H9 (cell line): ENCODE measurements at regions not wholly inside any gene's neighbourhood (a gene's known extent, or its start where the extent isn't known, plus 50 kb on each side); places are given as distances from the start of the nearest gene placed in this dataset.

Experiments
- DNase-seq: peaks from one replicate; pipeline ENCODE4 v3.0.0-alpha.2; 2017
- H2AFZ ChIP-seq: one replicate; pipeline ENCODE4 v1.6.1; 2013; ENCODE audit warnings: mild to moderate bottlenecking, low read length, control low read depth, moderate library complexity
- H2AK5ac ChIP-seq: 2 replicates; pipeline ENCODE4 v1.6.1; 2013; ENCODE audit warnings: low read length, control low read depth, mixed read lengths; ENCODE audit not compliant: insufficient read length
- H2BK120ac ChIP-seq: one replicate; pipeline ENCODE4 v1.6.1; 2013; ENCODE audit warnings: low read depth, mild to moderate bottlenecking, low read length, control low read depth, inconsistent platforms; ENCODE audit not compliant: poor library complexity, severe bottlenecking
- H2BK12ac ChIP-seq: 2 replicates; pipeline ENCODE4 v1.6.1; 2013; ENCODE audit warnings: low read length, control low read depth, mixed read lengths, low read depth; ENCODE audit not compliant: insufficient read length
- H2BK15ac ChIP-seq: 2 replicates; pipeline ENCODE4 v1.6.1; 2013; ENCODE audit warnings: low read depth, low read length, control low read depth
- H2BK20ac ChIP-seq: one replicate; pipeline ENCODE4 v1.6.1; 2013; ENCODE audit warnings: low read depth, mild to moderate bottlenecking, low read length, control low read depth, inconsistent platforms; ENCODE audit not compliant: poor library complexity, severe bottlenecking
- H2BK5ac ChIP-seq: 2 replicates; pipeline ENCODE4 v1.6.1; 2013; ENCODE audit warnings: low read length, control low read depth, mixed read lengths; ENCODE audit not compliant: insufficient read length
- H3K14ac ChIP-seq: 2 replicates; pipeline ENCODE4 v1.6.1; 2013; ENCODE audit warnings: low read length, control low read depth; ENCODE audit not compliant: insufficient read depth
- H3K18ac ChIP-seq: 2 replicates; pipeline ENCODE4 v1.6.1; 2013; ENCODE audit warnings: low read depth, mild to moderate bottlenecking, mixed read lengths, low read length, control low read depth; ENCODE audit not compliant: insufficient read length
- H3K23ac ChIP-seq: 2 replicates; pipeline ENCODE4 v1.6.1; 2013; ENCODE audit warnings: low read length, control low read depth, mixed read lengths, low read depth; ENCODE audit not compliant: insufficient read length
- H3K23me2 ChIP-seq: 2 replicates; pipeline ENCODE4 v1.6.1; 2013; ENCODE audit warnings: low read depth, mild to moderate bottlenecking, mixed read lengths, low read length, control low read depth; ENCODE audit not compliant: insufficient read length, poor library complexity, severe bottlenecking
- H3K27ac ChIP-seq: 2 replicates; pipeline ENCODE4 v1.5.1; 2013; ENCODE audit warnings: low read length, control low read depth, mixed read lengths, low read depth; ENCODE audit not compliant: insufficient read length
- H3K27me3 ChIP-seq: 2 replicates; pipeline ENCODE4 v1.6.1; 2013; ENCODE audit warnings: low read length, control low read depth, inconsistent platforms; ENCODE audit not compliant: insufficient read depth
- H3K4ac ChIP-seq: 2 replicates; pipeline ENCODE4 v1.6.1; 2013; ENCODE audit warnings: low read depth, mild to moderate bottlenecking, control low read depth, inconsistent platforms, low read length, moderate library complexity
- H3K4me1 ChIP-seq: 2 replicates; pipeline ENCODE4 v1.6.1; 2013; ENCODE audit warnings: low read length, control low read depth, inconsistent platforms; ENCODE audit not compliant: insufficient read depth
- H3K4me2 ChIP-seq: 2 replicates; pipeline ENCODE4 v1.6.1; 2013; ENCODE audit warnings: low read length, control low read depth, mixed read lengths; ENCODE audit not compliant: insufficient read length, insufficient read depth
- H3K56ac ChIP-seq: 2 replicates; pipeline ENCODE4 v1.6.1; 2013; ENCODE audit warnings: low read depth, mild to moderate bottlenecking, mixed read lengths, low read length, control low read depth; ENCODE audit not compliant: insufficient read length
- H3K79me1 ChIP-seq: 2 replicates; pipeline ENCODE4 v1.6.1; 2013; ENCODE audit warnings: low read depth, mild to moderate bottlenecking, moderate library complexity, low read length, control low read depth, inconsistent platforms; ENCODE audit not compliant: insufficient read depth, poor library complexity, severe bottlenecking
- H3K79me2 ChIP-seq: 2 replicates; pipeline ENCODE4 v1.6.1; 2013; ENCODE audit warnings: low read length, control low read depth, inconsistent platforms; ENCODE audit not compliant: insufficient read depth
- H3K9ac ChIP-seq: 2 replicates; pipeline ENCODE4 v1.6.1; 2013; ENCODE audit warnings: low read length, control low read depth, mixed read lengths; ENCODE audit not compliant: insufficient read length; ENCODE audit errors: extremely low read depth
- H3K9me3 ChIP-seq: one replicate; pipeline ENCODE4 v1.6.1; 2013; ENCODE audit warnings: low read depth, low read length, inconsistent platforms; ENCODE audit not compliant: control insufficient read depth
- H3T11ph ChIP-seq: one replicate; pipeline ENCODE4 v1.6.1; 2013; ENCODE audit warnings: mild to moderate bottlenecking, low read length, control low read depth, inconsistent platforms
- H4K20me1 ChIP-seq: one replicate; pipeline ENCODE4 v1.6.1; 2013; ENCODE audit not compliant: control insufficient read depth, insufficient read length, insufficient read depth
- H4K5ac ChIP-seq: 2 replicates; pipeline ENCODE4 v1.6.1; 2013; ENCODE audit warnings: low read depth, mild to moderate bottlenecking, mixed read lengths, low read length, control low read depth; ENCODE audit not compliant: insufficient read length
- H4K8ac ChIP-seq: replicated peaks from 2 replicates; pipeline ENCODE4 v1.6.1; 2013; ENCODE audit warnings: low read length, control low read depth, mixed read lengths, low read depth; ENCODE audit not compliant: insufficient read length
- H4K91ac ChIP-seq: 2 replicates; pipeline ENCODE4 v1.6.1; 2013; ENCODE audit warnings: low read depth, mild to moderate bottlenecking, moderate library complexity, mixed read lengths, low read length, control low read depth; ENCODE audit not compliant: insufficient read length
- H3K27ac Mint-ChIP-seq, 3 experiments: 2 replicates in 2 of 3; 3 replicates in 1 of 3; pipeline ENCODE4 v1.8.0; 2020 to 2021; ENCODE audit warnings: mixed read lengths in 3 of 3, mild to moderate bottlenecking in 1 of 3, moderate library complexity in 1 of 3
- H3K27me3 Mint-ChIP-seq: 2 replicates; pipeline ENCODE4 v1.8.0; 2021; ENCODE audit warnings: low read depth, mild to moderate bottlenecking, moderate library complexity, mixed read lengths
- H3K36me3 Mint-ChIP-seq, 3 experiments: 2 replicates in 2 of 3; 3 replicates in 1 of 3; pipeline ENCODE4 v1.8.0; 2020 to 2021; ENCODE audit warnings: low read depth in 3 of 3, mixed read lengths in 3 of 3; ENCODE audit not compliant: insufficient read depth in 1 of 3
- H3K4me1 Mint-ChIP-seq, 2 experiments: 2 replicates each; pipeline ENCODE4 v1.8.0; 2020; ENCODE audit warnings: mixed read lengths in 2 of 2
- H3K4me3 Mint-ChIP-seq, 2 experiments: 2 replicates in 1 of 2; 3 replicates in 1 of 2; pipeline ENCODE4 v1.8.0; 2020 to 2021; ENCODE audit warnings: mild to moderate bottlenecking in 2 of 2, mixed read lengths in 2 of 2, moderate library complexity in 1 of 2
- H3K9me3 Mint-ChIP-seq, 2 experiments: 2 replicates in 1 of 2; 3 replicates in 1 of 2; pipeline ENCODE4 v1.8.0; 2020; ENCODE audit warnings: mild to moderate bottlenecking in 2 of 2, mixed read lengths in 2 of 2, moderate library complexity in 1 of 2
- CTCF ChIP-seq: fragments of 200-600 bp; sonication (generic); conservative IDR thresholded peaks from 3 replicates; pipeline ENCODE4 v1.8.0; 2021; ENCODE audit warnings: antibody characterized with exemption, mild to moderate bottlenecking
- WGBS: extraction: QIAGEN DNeasy Blood & Tissue Kit; methylation state at CpG from one replicate; pipeline ENCODE4 v1.1.7; 2013; ENCODE audit warnings: missing lambda C conversion rate, low lambda C conversion rate, mixed read lengths; ENCODE audit not compliant: insufficient read length; ENCODE audit errors: extremely low coverage; 5-methylcytosine and 5-hydroxymethylcytosine counted together

- Histone ChIP-seq H3K18ac (no peak overlapping the region), H4K91ac (no peak overlapping the region), H4K8ac (no peak overlapping the region), H2BK15ac (no peak overlapping the region), H3T11ph (no peak overlapping the region), H4K20me1 (no peaks in the 10 kb centered on the region), H3K79me2 (no peaks in the 10 kb centered on the region), H3K27me3 (no peaks in the 10 kb centered on the region), H3K9ac (no peak overlapping the region), H2BK12ac (no peak overlapping the region), H2BK5ac (no peak overlapping the region), H3K9me3 (no peaks in the 10 kb centered on the region), H2BK120ac (no peak overlapping the region), H2AFZ (no peak overlapping the region), H3K27ac (no peak overlapping the region), H3K4ac (no peak overlapping the region), H2AK5ac (no peak overlapping the region), H4K5ac (no peak overlapping the region), H2BK20ac (no peak overlapping the region), H3K23ac (no peak overlapping the region), H3K56ac (no peak overlapping the region), H3K4me2 (no peak overlapping the region), H3K23me2 (no peaks in the 10 kb centered on the region), H3K79me1 (no peaks in the 10 kb centered on the region), H3K4me1 (no peaks in the 10 kb centered on the region), H3K14ac (no peak overlapping the region)
- TF ChIP-seq CTCF: no peak; the same call in 2 of the 3 replicates
- no CpG with 5 or more reads among the region's 22 CpGs for WGBS
- no peaks in the 10 kb centered on the region for H3K4me1 Mint-ChIP-seq
- no peaks in the 10 kb centered on the region for H3K27me3 Mint-ChIP-seq
- DNase-seq: peak; percentile 44
- no peak overlapping the region for H3K27ac Mint-ChIP-seq
- H3K36me3 Mint-ChIP-seq: no peaks in the 10 kb centered on the region
- no peaks in the 10 kb centered on the region for H3K9me3 Mint-ChIP-seq
- no peak overlapping the region for H3K4me3 Mint-ChIP-seq
These were observed 844.9 kb downstream of the KCNT2 start for GRCh38 chr1:195763146-195763906.
